K562 (cell line): ENCODE measurements at regions not wholly inside any gene's neighbourhood (a gene's known extent, or its start where the extent isn't known, plus 50 kb on each side); places are given as distances from the start of the nearest gene placed in this dataset.

Source experiments
- ATAC-seq: fragments of 200-7000 bp; cut with Tn5 transposase; 3 replicates; pipeline ENCODE4 v1.9.1; 2020; ENCODE audit warnings: moderate library complexity
- BruUV-seq: library from RNA; stranded (reverse); fragments of 400-500 nt; replicated peaks from 2 replicates; lab custom pipeline; 2021; lab: Mats Ljungman, UMichigan
- CTCF ChIA-PET: fragments of 300-600 bp; formaldehyde crosslinking; extraction: SDS; loops from one replicate; lab custom pipeline; 2021; ENCODE audit warnings: low intra/inter-chr PET ratio; lab: Yijun Ruan, JAX
- POLR2A ChIA-PET: fragments of 300-600, 350-650 bp; sonication (Branson Sonifier 250); formaldehyde crosslinking; extraction: SDS; loops from one replicate; lab custom pipeline; 2021; ENCODE audit warnings: antibody characterized with exemption, inconsistent platforms; lab: Yijun Ruan, JAX
- DNase-seq, 4 experiments: peaks; one replicate each; pipeline versions ENCODE4 v3.0.0 to v3.0.0-alpha.2; 2011 to 2018; ENCODE audit warnings: low spot score in 3 of 4, mixed read lengths in 3 of 4; ENCODE audit errors: extremely low read depth in 1 of 4
- FAIRE-seq: peaks from 2 replicates; lab custom pipeline; 2011; peaks lifted over from hg19 to GRCh38; lab: Jason Lieb, UNC
- H2AFZ ChIP-seq: 2 replicates; pipeline ENCODE4 v1.6.0; 2011; ENCODE audit warnings: low read depth, low read length, control low read depth, inconsistent platforms
- H3K27ac ChIP-seq: fragments of 200-600 bp; 3 replicates; pipeline ENCODE4 v1.8.0; 2011; ENCODE audit warnings: low read depth, mild to moderate bottlenecking, control low read depth, inconsistent platforms, low read length, moderate library complexity, mixed read lengths; ENCODE audit errors: extremely low read depth
- H3K27me3 ChIP-seq, 2 experiments: fragments of 300-600 bp in 1 of 2; 2 replicates in 1 of 2; 3 replicates in 1 of 2; pipeline versions ENCODE4 v1.6.0 to v1.8.0; 2011; ENCODE audit warnings: inconsistent platforms in 2 of 2, low read length in 2 of 2, mild to moderate bottlenecking in 1 of 2, mixed read lengths in 1 of 2, moderate library complexity in 1 of 2; ENCODE audit not compliant: control insufficient read depth in 2 of 2, insufficient read depth in 2 of 2
- H3K36me3 ChIP-seq: fragments of 300-600 bp; 3 replicates; pipeline ENCODE4 v1.8.0; 2011; ENCODE audit warnings: mild to moderate bottlenecking, low read length, inconsistent platforms; ENCODE audit not compliant: control insufficient read depth, insufficient read depth
- H3K4me1 ChIP-seq, 2 experiments: fragments of 200-600 bp in 1 of 2; replicated peaks in 1 of 2; 2 replicates in 1 of 2; 3 replicates in 1 of 2; pipeline versions ENCODE4 v1.5.1 to v1.8.0; 2011; ENCODE audit warnings: inconsistent platforms in 2 of 2, low read length in 2 of 2, mild to moderate bottlenecking in 1 of 2, mixed read lengths in 1 of 2, moderate library complexity in 1 of 2; ENCODE audit not compliant: control insufficient read depth in 2 of 2, insufficient read depth in 2 of 2
- H3K4me2 ChIP-seq: 2 replicates; pipeline ENCODE4 v1.6.1; 2011; ENCODE audit warnings: low read length, control low read depth, inconsistent platforms, mixed read lengths; ENCODE audit not compliant: insufficient read depth
- H3K4me3 ChIP-seq: fragments of 200-600 bp; sonication (generic), shearing (Covaris generic); 2 replicates; pipeline ENCODE4 v1.5.1; 2016; ENCODE audit warnings: control low read depth, inconsistent platforms
- H3K79me2 ChIP-seq: fragments of 200-600 bp; 3 replicates; pipeline ENCODE4 v1.8.0; 2011; ENCODE audit warnings: low read length, inconsistent platforms; ENCODE audit not compliant: control insufficient read depth, insufficient read depth
- H3K9ac ChIP-seq, 2 experiments: 2 replicates each; pipeline versions ENCODE4 v1.6.0 to v1.6.1; 2011; ENCODE audit warnings: low read depth in 2 of 2, low read length in 2 of 2, control low read depth in 1 of 2, inconsistent platforms in 1 of 2, mild to moderate bottlenecking in 1 of 2, mixed read lengths in 1 of 2; ENCODE audit not compliant: insufficient read depth in 1 of 2
- H3K9me1 ChIP-seq: one replicate; pipeline ENCODE4 v1.6.0; 2011; ENCODE audit warnings: inconsistent platforms, mild to moderate bottlenecking, low read length, moderate library complexity; ENCODE audit not compliant: control insufficient read depth, insufficient read depth
- H3K9me3 ChIP-seq: replicated peaks from 2 replicates; pipeline ENCODE4 v1.5.1; 2011; ENCODE audit warnings: low read depth, low read length, inconsistent platforms; ENCODE audit not compliant: control insufficient read depth, insufficient read depth
- H4K20me1 ChIP-seq: replicated peaks from 2 replicates; pipeline ENCODE4 v1.6.1; 2011; ENCODE audit warnings: low read length, inconsistent platforms, mixed read lengths; ENCODE audit not compliant: control insufficient read depth, insufficient read depth
- CXXC5 ChIP-seq: fragments of 250-450 bp; sonication (Bioruptor Pico); IDR thresholded peaks from 2 replicates; pipeline ENCODE4 v1.8.0; 2022; ENCODE audit warnings: inconsistent platforms, mild to moderate bottlenecking, moderate library complexity
- MEIS2 ChIP-seq: fragments of 450-650 bp; IDR thresholded peaks from 2 replicates; pipeline ENCODE4 v1.6.1; 2014; ENCODE audit warnings: mild to moderate bottlenecking; ENCODE audit not compliant: partially characterized antibody
- PRDM10 ChIP-seq: fragments of 450-650 bp; IDR thresholded peaks from 2 replicates; pipeline ENCODE4 v1.6.1; 2018; ENCODE audit not compliant: partially characterized antibody
- ZNF354B ChIP-seq: fragments of 250-450 bp; sonication (Bioruptor Pico); IDR thresholded peaks from 2 replicates; pipeline ENCODE4 v1.4.0; 2020
- WGBS: fragments of 100-300 bp; shearing (Covaris generic); methylation state at CpG from one replicate; pipeline ENCODE4 v1.1.6; 2016; ENCODE audit warnings: low coverage, mixed read lengths; ENCODE audit not compliant: insufficient coverage; ENCODE audit errors: missing lambda C conversion rate; 5-methylcytosine and 5-hydroxymethylcytosine counted together
- in situ Hi-C: fragments of 300-500 bp; cut with MboI; formaldehyde crosslinking; loops from 4 replicates; pipeline ENCODE4 v1.15.0; 2018; ENCODE audit warnings: inconsistent platforms, mixed read lengths
- intact Hi-C: fragments of 100-400 bp; cut with micrococcal nuclease; formaldehyde crosslinking; loops from 2 replicates; pipeline ENCODE4 v1.14.2; 2022

- TF ChIP-seq PRDM10 (no peak), MEIS2 (no peak)
Measured at GRCh38 chr11:41612415-41612814, 153.0 kb upstream of the LRRC4C start (continued).

- Histone ChIP-seq H3K79me2 (no peaks in the 10 kb centered on the region), H2AFZ (no peak overlapping the region), H3K27me3 (no peaks in the 10 kb centered on the region), H3K4me1 (no peaks in the 10 kb centered on the region), H3K9me1 (no peaks in the 10 kb centered on the region), H3K4me3 (no peak overlapping the region), H4K20me1 (no peaks in the 10 kb centered on the region), H3K9ac (no peak overlapping the region), H3K4me2 (no peak overlapping the region), H3K36me3 (no peaks in the 10 kb centered on the region), H3K27ac (no peak overlapping the region), H3K9me3 (no peaks in the 10 kb centered on the region; the same call in 1 of the 2 replicates)
- FAIRE-seq (no peak), DNase-seq (no peak), ATAC-seq (no peak)
- ChIA-PET CTCF (no interaction called here), POLR2A (no interaction called here)
- in situ Hi-C loops, result no loop called here
- WGBS, result 0% methylated on average over 1 of the region's 1 CpG
- no TSS peak for BruUV-seq
- intact Hi-C loops, result no loop called here
- no peak for TF ChIP-seq CXXC5
- TF ChIP-seq ZNF354B (CRISPR knock-in tag), result no peak
Measured at GRCh38 chr11:41613326-41613725, 153.9 kb upstream of the LRRC4C start.
